ENCODE measurements at regions not wholly inside any gene's neighbourhood (a gene's known extent, or its start where the extent isn't known, plus 50 kb on each side); places are given as distances from the start of the nearest gene placed in this dataset.

DNA sequence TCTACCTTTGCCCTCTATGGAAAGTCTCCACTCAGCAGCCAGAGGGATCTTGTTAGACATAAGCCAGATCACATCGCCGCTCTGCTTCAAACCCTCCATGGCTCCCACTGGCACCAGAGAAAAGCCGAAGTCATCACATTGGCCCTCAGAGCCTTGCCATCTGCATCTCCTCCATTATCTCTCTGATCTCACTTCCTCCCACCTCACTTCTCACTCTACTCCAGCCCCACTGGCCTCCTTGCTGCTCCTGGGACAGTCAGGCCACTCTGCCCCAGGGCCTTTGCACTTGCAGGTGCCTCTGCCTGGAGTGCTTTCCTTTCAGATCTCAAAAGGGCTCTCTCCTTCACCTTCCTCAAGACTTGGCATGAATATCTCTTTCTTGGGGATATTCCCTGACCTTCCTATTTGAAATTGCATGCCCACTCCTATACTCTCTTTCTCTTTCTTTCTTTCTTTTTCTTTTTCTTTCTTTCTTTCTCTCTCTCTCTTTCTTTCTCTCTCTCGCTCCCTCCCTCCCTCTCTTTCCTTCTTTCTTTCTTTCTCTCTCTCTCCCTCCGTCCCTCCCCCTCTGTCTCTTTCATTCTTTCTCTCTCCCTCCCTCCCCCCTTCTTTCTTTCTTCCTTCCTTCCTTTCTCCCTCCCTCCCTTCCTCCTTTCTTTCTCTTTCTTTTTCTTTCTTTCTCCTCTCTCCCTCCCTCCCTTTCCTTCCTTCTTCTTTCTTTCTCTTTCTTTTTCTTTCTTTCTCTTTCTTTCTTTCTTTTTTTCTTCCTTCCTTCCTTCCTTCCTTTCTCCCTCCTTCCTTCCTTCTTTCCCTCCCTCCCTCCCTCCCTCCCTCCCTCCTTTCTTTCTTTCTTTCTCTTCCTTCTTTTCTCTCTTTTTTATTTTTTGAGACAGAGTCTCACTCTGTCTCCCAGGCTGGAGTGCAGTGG is 96.0 kb upstream of the CASZ1 start:
- ATAC-seq: no peak
- H3K27ac ChIP-seq: no peak overlapping the region
- DNase-seq: no peak
- WGBS, 2 donors: 83 to 91% methylated on average over 5 of the region's 5 CpGs
- H3K4me1 ChIP-seq: no peaks in the 10 kb centered on the region
- no peaks in the 10 kb centered on the region for H3K9me3 ChIP-seq
- H3K4me3 ChIP-seq: no peak overlapping the region
- TF ChIP-seq, protein P1, sequence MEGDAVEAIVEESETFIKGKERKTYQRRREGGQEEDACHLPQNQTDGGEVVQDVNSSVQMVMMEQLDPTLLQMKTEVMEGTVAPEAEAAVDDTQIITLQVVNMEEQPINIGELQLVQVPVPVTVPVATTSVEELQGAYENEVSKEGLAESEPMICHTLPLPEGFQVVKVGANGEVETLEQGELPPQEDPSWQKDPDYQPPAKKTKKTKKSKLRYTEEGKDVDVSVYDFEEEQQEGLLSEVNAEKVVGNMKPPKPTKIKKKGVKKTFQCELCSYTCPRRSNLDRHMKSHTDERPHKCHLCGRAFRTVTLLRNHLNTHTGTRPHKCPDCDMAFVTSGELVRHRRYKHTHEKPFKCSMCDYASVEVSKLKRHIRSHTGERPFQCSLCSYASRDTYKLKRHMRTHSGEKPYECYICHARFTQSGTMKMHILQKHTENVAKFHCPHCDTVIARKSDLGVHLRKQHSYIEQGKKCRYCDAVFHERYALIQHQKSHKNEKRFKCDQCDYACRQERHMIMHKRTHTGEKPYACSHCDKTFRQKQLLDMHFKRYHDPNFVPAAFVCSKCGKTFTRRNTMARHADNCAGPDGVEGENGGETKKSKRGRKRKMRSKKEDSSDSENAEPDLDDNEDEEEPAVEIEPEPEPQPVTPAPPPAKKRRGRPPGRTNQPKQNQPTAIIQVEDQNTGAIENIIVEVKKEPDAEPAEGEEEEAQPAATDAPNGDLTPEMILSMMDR (IDR thresholded peaks at IDR 0.05): no peak
- H3K27me3 ChIP-seq: no peaks in the 10 kb centered on the region
- no peaks in the 10 kb centered on the region for H3K36me3 ChIP-seq
- intact Hi-C loops (cut with DNase I): no loop called here
- no peak for FAIRE-seq

DNA sequence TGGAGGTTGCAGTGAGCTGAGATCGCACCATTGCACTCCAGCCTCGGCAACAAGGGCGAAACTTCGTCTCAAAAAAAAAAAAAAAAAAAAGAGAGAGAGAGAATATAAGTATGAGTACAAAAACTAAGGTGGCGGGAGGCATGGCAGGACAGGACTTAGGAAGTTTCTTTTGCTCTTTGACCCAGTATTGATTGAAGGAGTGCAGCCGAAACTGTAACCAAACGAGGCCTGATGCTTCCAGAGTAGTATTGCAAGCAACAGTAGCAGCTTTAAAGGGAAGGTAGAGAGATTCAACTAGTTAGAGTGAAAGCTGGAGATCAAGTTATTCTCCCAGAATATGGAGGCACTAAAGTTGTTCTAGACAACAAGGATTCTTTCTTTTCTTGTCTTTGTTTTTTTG is 99.2 kb upstream of the CASZ1 start:
- DNase-seq: no peak
- no peak for ATAC-seq
- Histone ChIP-seq H3K4me3 (no peak overlapping the region), H3K36me3 (no peaks in the 10 kb centered on the region), H3K4me1 (no peaks in the 10 kb centered on the region), H3K27ac (no peak overlapping the region), H3K9me3 (no peaks in the 10 kb centered on the region), H3K27me3 (no peaks in the 10 kb centered on the region)
- WGBS, 2 donors: 78 to 84% methylated on average over 7 of the region's 7 CpGs
- TF ChIP-seq, protein P1 (IDR thresholded peaks at IDR 0.05): no peak
- FAIRE-seq: no peak
- intact Hi-C loops (cut with DNase I): no loop called here

- Histone ChIP-seq H3K36me3 (no peaks in the 10 kb centered on the region), H3K4me3 (no peak overlapping the region), H3K27ac (no peak overlapping the region), H3K9me3 (no peaks in the 10 kb centered on the region), H3K27me3 (no peaks in the 10 kb centered on the region), H3K4me1 (no peaks in the 10 kb centered on the region)
- intact Hi-C loops (cut with DNase I): no loop called here
- no peak for DNase-seq
- no peak for FAIRE-seq
- 81% methylated on average over 5 of the region's 5 CpGs for WGBS, 2 donors
- TF ChIP-seq, protein P1 (IDR thresholded peaks at IDR 0.05): no peak
- ATAC-seq: no peak
Measured at GRCh38 chr1:10896673-10897072, 100.2 kb upstream of the CASZ1 start.

DNA sequence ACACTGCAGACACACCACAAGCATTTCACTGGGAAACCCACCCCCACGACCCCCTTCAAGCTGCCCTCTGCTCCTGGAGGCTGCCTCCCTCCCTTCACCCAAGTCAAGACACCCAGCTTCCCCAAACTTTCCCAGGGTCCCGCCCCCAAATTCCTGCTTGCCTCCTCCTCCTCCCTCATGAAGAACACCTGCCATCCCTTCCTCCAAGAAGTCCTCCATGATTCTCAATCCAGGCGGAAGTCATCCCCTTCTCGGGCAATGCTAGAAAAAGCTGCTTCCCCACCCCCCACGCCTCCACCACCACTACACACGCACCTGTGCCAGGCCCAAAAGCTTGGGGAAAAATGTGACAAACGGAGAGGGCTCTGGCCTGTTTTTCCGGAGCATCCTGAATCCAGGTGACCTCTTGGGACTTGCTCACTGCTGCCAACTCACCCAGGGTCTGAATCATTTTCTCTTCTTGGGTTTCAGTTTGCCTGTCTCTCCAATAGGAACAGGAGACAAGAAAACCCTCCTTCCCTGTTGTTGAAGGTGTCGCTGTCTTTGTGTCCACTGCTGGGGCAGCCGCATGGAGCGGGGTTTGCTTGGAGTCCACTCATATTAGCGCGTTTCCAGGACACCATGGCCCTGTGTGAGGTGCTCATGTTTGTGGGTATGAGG is 101.0 kb upstream of the CASZ1 start:
- no peak overlapping the region for H3K4me3 ChIP-seq
- no peak for DNase-seq
- no peaks in the 10 kb centered on the region for H3K36me3 ChIP-seq
- intact Hi-C loops (cut with DNase I): no loop called here
- H3K9me3 ChIP-seq: no peaks in the 10 kb centered on the region
- no peaks in the 10 kb centered on the region for H3K27me3 ChIP-seq
- ATAC-seq: no peak
- no peak for FAIRE-seq
- H3K27ac ChIP-seq: no peak overlapping the region
- WGBS, 2 donors: 80 to 87% methylated on average over 13 of the region's 13 CpGs
- no peaks in the 10 kb centered on the region for H3K4me1 ChIP-seq
- TF ChIP-seq, protein P1 (IDR thresholded peaks at IDR 0.05): no peak

Data from pancreas (tissue), 10 donors.